ENCODE measurements at regions not wholly inside any gene's neighbourhood (a gene's known extent, or its start where the extent isn't known, plus 50 kb on each side); places are given as distances from the start of the nearest gene placed in this dataset.
A peak's percentile ranks its signal among the peaks of the same experiment; 100 is the strongest.

GRCh38 chr17:43338886-43339516 lies 59.8 kb upstream of the ARL4D start:
- no CpG with 5 or more reads among the region's 11 CpGs for WGBS (ENCODE audit: extremely low coverage, insufficient coverage, insufficient read length)
- H3K79me1 ChIP-seq (ENCODE audit: low read length): no peaks in the 10 kb centered on the region
- no peaks in the 10 kb centered on the region for H3K79me2 ChIP-seq (ENCODE audit: control insufficient read depth, insufficient read depth, low read length, poor library complexity)
- no peak overlapping the region for H3K4ac ChIP-seq (ENCODE audit: low read depth, low read length)
- H3K18ac ChIP-seq (ENCODE audit: low read length): no peak overlapping the region
- H4K8ac ChIP-seq (ENCODE audit: low read depth, low read length): no peak overlapping the region
- H3K4me2 ChIP-seq (ENCODE audit: low read length): no peak overlapping the region
- peak; percentile 52 to 65 for DNase-seq
- no peaks in the 10 kb centered on the region for H3K27me3 ChIP-seq (ENCODE audit: insufficient read depth, low read length)
- peaks cover 0 to 5% of the 10 kb centered on the region in 2 experiments for H3K4me1 ChIP-seq (ENCODE audit: control insufficient read depth in 1 of 2, insufficient read depth in 2 of 2, low read length in 2 of 2)
- no peak overlapping the region for H4K12ac ChIP-seq (ENCODE audit: low read depth, low read length)
- no peaks in the 10 kb centered on the region for H3K36me3 ChIP-seq (ENCODE audit: control insufficient read depth in 1 of 2, insufficient read depth in 2 of 2, low read length in 2 of 2)
- no peak overlapping the region for H3K9ac ChIP-seq (ENCODE audit: low read length)
- no peak overlapping the region for H3K4me3 ChIP-seq (ENCODE audit: low read depth, low read length)
- no peak overlapping the region for H3K23ac ChIP-seq (ENCODE audit: low read length)
- H2AK5ac ChIP-seq (ENCODE audit: low read length): no peak overlapping the region
- H4K91ac ChIP-seq (ENCODE audit: low read depth, low read length): no peak overlapping the region
- H3K9me3 ChIP-seq (ENCODE audit: insufficient read depth, low read depth, low read length): no peaks in the 10 kb centered on the region
- no peak overlapping the region for H3K27ac ChIP-seq (ENCODE audit: low read depth, low read length)
- no peak overlapping the region for H2BK120ac ChIP-seq (ENCODE audit: insufficient read depth, low read length, poor library complexity)
- H2BK12ac ChIP-seq (ENCODE audit: low read length): no peak overlapping the region
- H2BK5ac ChIP-seq (ENCODE audit: low read depth, low read length, poor library complexity): no peak overlapping the region
- H2AFZ ChIP-seq (ENCODE audit: insufficient read depth, low read length, poor library complexity): no peak overlapping the region
- no peak overlapping the region for H3K14ac ChIP-seq (ENCODE audit: low read length)

- H3K23ac ChIP-seq (ENCODE audit: low read length): no peak overlapping the region
- no peak overlapping the region for H2BK120ac ChIP-seq (ENCODE audit: insufficient read depth, low read length, poor library complexity)
- peaks cover 1% of the 10 kb centered on the region for H3K9me3 ChIP-seq (ENCODE audit: insufficient read depth, low read depth, low read length)
- no peak overlapping the region for H3K14ac ChIP-seq (ENCODE audit: low read length)
- H2AK5ac ChIP-seq (ENCODE audit: low read length): no peak overlapping the region
- H3K36me3 ChIP-seq (ENCODE audit: control insufficient read depth in 1 of 2, insufficient read depth in 2 of 2, low read length in 2 of 2): no peaks in the 10 kb centered on the region
- peak in 1 of 2 donors; percentile 27 for DNase-seq
- no peak overlapping the region for H4K8ac ChIP-seq (ENCODE audit: low read depth, low read length)
- H2BK12ac ChIP-seq (ENCODE audit: low read length): no peak overlapping the region
- H2BK5ac ChIP-seq (ENCODE audit: low read depth, low read length, poor library complexity): no peak overlapping the region
- peaks cover 0 to 5% of the 10 kb centered on the region in 2 experiments for H3K4me1 ChIP-seq (ENCODE audit: control insufficient read depth in 1 of 2, insufficient read depth in 2 of 2, low read length in 2 of 2)
- H3K79me2 ChIP-seq (ENCODE audit: control insufficient read depth, insufficient read depth, low read length, poor library complexity): no peaks in the 10 kb centered on the region
- no peak overlapping the region for H3K18ac ChIP-seq (ENCODE audit: low read length)
- no peaks in the 10 kb centered on the region for H3K27me3 ChIP-seq (ENCODE audit: insufficient read depth, low read length)
- WGBS (ENCODE audit: extremely low coverage, insufficient coverage, insufficient read length): no CpG with 5 or more reads among the region's 10 CpGs
- H3K4me3 ChIP-seq (ENCODE audit: low read depth, low read length): no peak overlapping the region
- H3K27ac ChIP-seq (ENCODE audit: low read depth, low read length): no peak overlapping the region
- H4K91ac ChIP-seq (ENCODE audit: low read depth, low read length): no peak overlapping the region
- H3K4me2 ChIP-seq (ENCODE audit: low read length): no peak overlapping the region
- no peak overlapping the region for H3K4ac ChIP-seq (ENCODE audit: low read depth, low read length)
- no peak overlapping the region for H4K12ac ChIP-seq (ENCODE audit: low read depth, low read length)
- H3K79me1 ChIP-seq (ENCODE audit: low read length): no peaks in the 10 kb centered on the region
- no peak overlapping the region for H2AFZ ChIP-seq (ENCODE audit: insufficient read depth, low read length, poor library complexity)
- H3K9ac ChIP-seq (ENCODE audit: low read length): no peak overlapping the region
Measured at GRCh38 chr17:43337684-43338428, 60.9 kb upstream of the ARL4D start.

- Histone ChIP-seq H3K36me3 (ENCODE audit: control insufficient read depth in 1 of 2, insufficient read depth in 2 of 2, low read length in 2 of 2) (no peaks in the 10 kb centered on the region), H3K79me2 (ENCODE audit: control insufficient read depth, insufficient read depth, low read length, poor library complexity) (no peaks in the 10 kb centered on the region), H3K9me3 (ENCODE audit: insufficient read depth, low read depth, low read length) (peaks cover 1% of the 10 kb centered on the region), H3K4me1 (ENCODE audit: control insufficient read depth in 1 of 2, insufficient read depth in 2 of 2, low read length in 2 of 2) (peaks cover 4 to 10% of the 10 kb centered on the region in 2 experiments), H4K91ac (ENCODE audit: low read depth, low read length) (no peak overlapping the region), H2BK12ac (ENCODE audit: low read length) (no peak overlapping the region), H3K14ac (ENCODE audit: low read length) (no peak overlapping the region), H2AK5ac (ENCODE audit: low read length) (no peak overlapping the region), H3K23ac (ENCODE audit: low read length) (no peak overlapping the region), H3K27ac (ENCODE audit: low read depth, low read length) (no peak overlapping the region), H3K79me1 (ENCODE audit: low read length) (no peaks in the 10 kb centered on the region), H2BK120ac (ENCODE audit: insufficient read depth, low read length, poor library complexity) (no peak overlapping the region), H3K9ac (ENCODE audit: low read length) (no peak overlapping the region), H4K8ac (ENCODE audit: low read depth, low read length) (no peak overlapping the region), H4K12ac (ENCODE audit: low read depth, low read length) (no peak overlapping the region), H3K4ac (ENCODE audit: low read depth, low read length) (no peak overlapping the region), H3K18ac (ENCODE audit: low read length) (no peak overlapping the region), H2BK5ac (ENCODE audit: low read depth, low read length, poor library complexity) (no peak overlapping the region), H3K4me3 (ENCODE audit: low read depth, low read length) (no peak overlapping the region), H2AFZ (ENCODE audit: insufficient read depth, low read length, poor library complexity) (no peak overlapping the region), H3K4me2 (ENCODE audit: low read length) (no peak overlapping the region), H3K27me3 (ENCODE audit: insufficient read depth, low read length) (no peaks in the 10 kb centered on the region)
- WGBS (ENCODE audit: extremely low coverage, insufficient coverage, insufficient read length): no CpG with 5 or more reads among the region's 7 CpGs
- no peak for DNase-seq
Measured at GRCh38 chr17:43334738-43335402, 63.9 kb upstream of the ARL4D start.

- peaks cover 4 to 18% of the 10 kb centered on the region in 2 experiments for H3K4me1 ChIP-seq (ENCODE audit: control insufficient read depth in 1 of 2, insufficient read depth in 2 of 2, low read length in 2 of 2)
- H2AK5ac ChIP-seq (ENCODE audit: low read length): no peak overlapping the region
- no peak overlapping the region for H2BK120ac ChIP-seq (ENCODE audit: insufficient read depth, low read length, poor library complexity)
- H3K27me3 ChIP-seq (ENCODE audit: insufficient read depth, low read length): no peaks in the 10 kb centered on the region
- no CpG with 5 or more reads among the region's 12 CpGs for WGBS (ENCODE audit: extremely low coverage, insufficient coverage, insufficient read length)
- no peak overlapping the region for H3K9ac ChIP-seq (ENCODE audit: low read length)
- H2BK5ac ChIP-seq (ENCODE audit: low read depth, low read length, poor library complexity): no peak overlapping the region
- peaks cover 1% of the 10 kb centered on the region for H3K9me3 ChIP-seq (ENCODE audit: insufficient read depth, low read depth, low read length)
- no peak overlapping the region for H4K12ac ChIP-seq (ENCODE audit: low read depth, low read length)
- H3K27ac ChIP-seq (ENCODE audit: low read depth, low read length): no peak overlapping the region
- H3K4me3 ChIP-seq (ENCODE audit: low read depth, low read length): no peak overlapping the region
- no peak overlapping the region for H3K18ac ChIP-seq (ENCODE audit: low read length)
- no peak overlapping the region for H3K23ac ChIP-seq (ENCODE audit: low read length)
- no peak overlapping the region for H3K14ac ChIP-seq (ENCODE audit: low read length)
- no peaks in the 10 kb centered on the region for H3K79me1 ChIP-seq (ENCODE audit: low read length)
- H2BK12ac ChIP-seq (ENCODE audit: low read length): no peak overlapping the region
- H4K8ac ChIP-seq (ENCODE audit: low read depth, low read length): no peak overlapping the region
- H2AFZ ChIP-seq (ENCODE audit: insufficient read depth, low read length, poor library complexity): no peak overlapping the region
- H3K4ac ChIP-seq (ENCODE audit: low read depth, low read length): no peak overlapping the region
- H3K79me2 ChIP-seq (ENCODE audit: control insufficient read depth, insufficient read depth, low read length, poor library complexity): no peaks in the 10 kb centered on the region
- H4K91ac ChIP-seq (ENCODE audit: low read depth, low read length): no peak overlapping the region
- no peaks in the 10 kb centered on the region for H3K36me3 ChIP-seq (ENCODE audit: control insufficient read depth in 1 of 2, insufficient read depth in 2 of 2, low read length in 2 of 2)
- peak in 1 of 2 donors; percentile 42 for DNase-seq
- no peak overlapping the region for H3K4me2 ChIP-seq (ENCODE audit: low read length)
Measured at GRCh38 chr17:43333433-43333943, 65.3 kb upstream of the ARL4D start.
